Heart left ventricle (tissue), 16 donors: ENCODE measurements at regions not wholly inside any gene's neighbourhood (a gene's known extent, or its start where the extent isn't known, plus 50 kb on each side); places are given as distances from the start of the nearest gene placed in this dataset.

Experiments used
- ATAC-seq, 4 donors: fragments of 200-7000 bp; cut with Tn5 transposase; one replicate each; pipeline ENCODE4 v1.9.1; 2020 to 2022; ENCODE audit warnings: moderate library complexity in 4 of 4, mild to moderate bottlenecking in 3 of 4, moderate number of reproducible peaks in 1 of 4
- DNase-seq, 5 donors: peaks; one replicate each; pipeline ENCODE4 v3.0.0-alpha.2; 2020
- H3K27ac ChIP-seq, 12 donors: fragments of 200-600 bp; sonication (generic) in 4 of 12; one replicate each; pipeline versions ENCODE4 v1.5.0 to v1.8.0; 2016 to 2022; ENCODE audit warnings: mild to moderate bottlenecking in 2 of 12
- H3K27me3 ChIP-seq, 9 donors: fragments of 200-600 bp; sonication (generic) in 2 of 9; one replicate each; pipeline versions ENCODE4 v1.5.1 to v1.8.0; 2016 to 2022; ENCODE audit warnings: mild to moderate bottlenecking in 3 of 9
- H3K36me3 ChIP-seq, 9 donors: fragments of 200-600 bp; sonication (generic) in 2 of 9; one replicate each; pipeline versions ENCODE4 v1.5.0 to v1.8.0; 2018 to 2022; ENCODE audit warnings: mild to moderate bottlenecking in 2 of 9
- H3K4me1 ChIP-seq, 12 donors: fragments of 200-600 bp; sonication (generic) in 4 of 12; one replicate each; pipeline versions ENCODE4 v1.5.0 to v1.8.0; 2016 to 2022; ENCODE audit warnings: mild to moderate bottlenecking in 3 of 12
- H3K4me3 ChIP-seq, 12 donors: fragments of 200-600 bp; sonication (generic) in 4 of 12; one replicate each; pipeline versions ENCODE4 v1.5.0 to v1.8.0; 2017 to 2022; ENCODE audit warnings: mild to moderate bottlenecking in 9 of 12, moderate library complexity in 4 of 12
- H3K9me3 ChIP-seq, 12 donors: fragments of 200-600 bp; sonication (generic) in 4 of 12; one replicate each; pipeline versions ENCODE4 v1.5.0 to v1.8.0; 2016 to 2022; ENCODE audit warnings: mild to moderate bottlenecking in 1 of 12
- POLR2A ChIP-seq, 2 donors: fragments of 450-650 bp; IDR thresholded peaks; one replicate each; pipeline ENCODE4 v1.6.1; 2017; ENCODE audit warnings: antibody characterized with exemption in 2 of 2, mild to moderate bottlenecking in 2 of 2, moderate library complexity in 2 of 2
- WGBS, 4 donors: extraction: QIAGEN DNeasy Blood & Tissue Kit in 2 of 4; methylation state at CpG; one replicate each; pipeline versions ENCODE4 v1.1.5 to v1.1.7; 2013 to 2018; 5-methylcytosine and 5-hydroxymethylcytosine counted together
- intact Hi-C, 10 donors: fragments of 100-400 bp; cut with DNase I; formaldehyde crosslinking; loops; one replicate each; pipeline versions ENCODE4 v1.11.1 to v1.14.2; 2022
- TF ChIP-seq, protein P1 (sequence below), 12 donors: fragments of 200-600 bp; sonication (generic) in 4 of 12; IDR thresholded peaks; one replicate each; pipeline versions ENCODE4 v1.5.0 to v1.8.0; 2018 to 2022; ENCODE audit warnings: antibody characterized with exemption in 12 of 12, mild to moderate bottlenecking in 5 of 12
- donor health status: ischemic (EF 13 %, LVEDD 7.1; RV severe dilation, severe dysfunction).
- donor health status: healthy with polysubstance abuse.
- donor health status: DM: no; HTN: yes; CAD: no.
- donor health status: DM: no; HTN: no; CAD: no.
- donor health status: ischemic (EF 25% LVEDD 6.9; RV normal size, moderate dysfunction).
- donor health status: ischemic (EF 25% LVEDD 5.7; RV mildly dilated, moderate dysfunction).
- donor health status: healthy.
- donor health status: DM: yes; HTN: yes; CAD: no.
- donor health status: ischemic (EF 35%, LVEDD 5.7; RV mildly dilated, moderate dysfunction).
- donor health status: nonischemic (EF 11% LVEDD 7.7; RV severe dilation, severe dysfunction).
- donor health status: DM: yes; HTN: yes; CAD: no.
- donor health status: PGD.
- donor health status: ischemic (EF 29% LVEDD 5.4; RV normal size, mild dysfunction).
- donor health status: nonischemic (EF 23%, LVEDD 6.1; RV moderate dilation, normal function).

- DNase-seq (no peak), ATAC-seq (no peak)
- H3K27ac ChIP-seq, result no peak overlapping the region
- H3K27me3 ChIP-seq, result no peaks in the 10 kb centered on the region
- WGBS, 4 donors, result 81 to 88% (median 83%) methylated on average over 4 of the region's 4 CpGs
- H3K9me3 ChIP-seq, result peaks cover 0 to 14% (median 0%) of the 10 kb centered on the region in 12 donors
- TF ChIP-seq POLR2A (IDR thresholded peaks at IDR 0.05), result no peak
- TF ChIP-seq, protein P1, sequence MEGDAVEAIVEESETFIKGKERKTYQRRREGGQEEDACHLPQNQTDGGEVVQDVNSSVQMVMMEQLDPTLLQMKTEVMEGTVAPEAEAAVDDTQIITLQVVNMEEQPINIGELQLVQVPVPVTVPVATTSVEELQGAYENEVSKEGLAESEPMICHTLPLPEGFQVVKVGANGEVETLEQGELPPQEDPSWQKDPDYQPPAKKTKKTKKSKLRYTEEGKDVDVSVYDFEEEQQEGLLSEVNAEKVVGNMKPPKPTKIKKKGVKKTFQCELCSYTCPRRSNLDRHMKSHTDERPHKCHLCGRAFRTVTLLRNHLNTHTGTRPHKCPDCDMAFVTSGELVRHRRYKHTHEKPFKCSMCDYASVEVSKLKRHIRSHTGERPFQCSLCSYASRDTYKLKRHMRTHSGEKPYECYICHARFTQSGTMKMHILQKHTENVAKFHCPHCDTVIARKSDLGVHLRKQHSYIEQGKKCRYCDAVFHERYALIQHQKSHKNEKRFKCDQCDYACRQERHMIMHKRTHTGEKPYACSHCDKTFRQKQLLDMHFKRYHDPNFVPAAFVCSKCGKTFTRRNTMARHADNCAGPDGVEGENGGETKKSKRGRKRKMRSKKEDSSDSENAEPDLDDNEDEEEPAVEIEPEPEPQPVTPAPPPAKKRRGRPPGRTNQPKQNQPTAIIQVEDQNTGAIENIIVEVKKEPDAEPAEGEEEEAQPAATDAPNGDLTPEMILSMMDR (IDR thresholded peaks at IDR 0.05), result no peak
- no peaks in the 10 kb centered on the region for H3K4me1 ChIP-seq
- H3K36me3 ChIP-seq, result no peaks in the 10 kb centered on the region
- no peak overlapping the region for H3K4me3 ChIP-seq
- intact Hi-C loops, result no loop called here
Measured at GRCh38 chr2:67945056-67945455, 117.7 kb downstream of the C1D start.

GRCh38 chr2:67945940-67946339 lies 116.9 kb downstream of the C1D start:
- Histone ChIP-seq H3K9me3 (peaks cover 0 to 14% (median 0%) of the 10 kb centered on the region in 12 donors), H3K27ac (no peak overlapping the region), H3K27me3 (no peaks in the 10 kb centered on the region), H3K4me1 (no peaks in the 10 kb centered on the region), H3K4me3 (no peak overlapping the region), H3K36me3 (no peaks in the 10 kb centered on the region)
- TF ChIP-seq, protein P1 (IDR thresholded peaks at IDR 0.05), result no peak
- TF ChIP-seq POLR2A (IDR thresholded peaks at IDR 0.05), result no peak
- DNase-seq (no peak), ATAC-seq (no peak)
- intact Hi-C loops, result no loop called here
- 39 to 50% (median 43%) methylated on average over 4 of the region's 4 CpGs for WGBS, 4 donors

DNA sequence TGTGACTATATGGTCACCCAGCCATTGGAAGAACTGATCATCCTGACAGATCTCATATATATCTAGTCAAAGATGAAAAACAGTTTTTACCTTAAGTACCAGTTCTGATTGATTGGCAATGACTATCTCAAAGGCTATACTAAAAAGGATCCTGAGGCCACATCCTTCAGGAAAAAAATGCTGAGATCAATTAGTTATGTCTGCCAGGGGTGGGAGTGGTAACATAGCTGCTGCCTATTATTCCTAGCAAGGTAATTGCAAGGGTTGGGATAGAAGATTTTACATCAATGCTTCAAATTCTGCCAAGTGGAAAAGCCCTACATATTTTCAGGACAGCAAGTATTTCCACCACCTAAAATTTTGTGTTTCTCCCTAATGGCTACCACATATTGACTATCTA lies 114.7 kb downstream of the C1D start:
- H3K9me3 ChIP-seq, result peaks cover 0 to 8% (median 0%) of the 10 kb centered on the region in 12 donors
- no peak for TF ChIP-seq POLR2A (IDR thresholded peaks at IDR 0.05)
- TF ChIP-seq, protein P1 (IDR thresholded peaks at IDR 0.05), result no peak
- no peaks in the 10 kb centered on the region for H3K27me3 ChIP-seq
- ATAC-seq, result no peak
- no peaks in the 10 kb centered on the region for H3K4me1 ChIP-seq
- no peak overlapping the region for H3K27ac ChIP-seq
- intact Hi-C loops, result no loop called here
- H3K36me3 ChIP-seq, result no peaks in the 10 kb centered on the region
- DNase-seq, result no peak
- no peak overlapping the region for H3K4me3 ChIP-seq

DNA sequence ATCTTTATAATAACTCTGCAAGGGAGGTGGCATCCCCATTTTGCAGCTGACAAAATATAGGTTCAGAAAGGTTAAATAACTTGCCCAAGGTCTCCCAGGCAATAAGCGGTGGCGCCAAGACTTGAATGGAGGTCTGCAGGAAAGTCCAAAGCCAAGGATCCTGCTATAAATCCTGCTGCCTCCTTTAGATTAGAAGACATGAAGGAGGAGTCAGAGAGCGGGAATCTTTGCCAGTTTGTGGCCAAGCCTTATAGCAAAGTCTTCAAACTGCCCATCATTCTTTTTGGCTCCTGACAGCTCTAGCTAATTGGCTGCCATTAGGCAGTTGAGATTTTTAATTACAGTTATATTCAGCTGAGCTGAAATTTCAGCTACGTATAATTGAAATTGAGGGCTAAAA lies 114.3 kb downstream of the C1D start:
- peaks cover 0 to 3% (median 0%) of the 10 kb centered on the region in 12 donors for H3K9me3 ChIP-seq
- no peaks in the 10 kb centered on the region for H3K36me3 ChIP-seq
- intact Hi-C loops, result no loop called here
- no peak overlapping the region for H3K27ac ChIP-seq
- no peak overlapping the region for H3K4me3 ChIP-seq
- ATAC-seq (no peak), DNase-seq (no peak)
- TF ChIP-seq, protein P1 (IDR thresholded peaks at IDR 0.05), result no peak
- TF ChIP-seq POLR2A (IDR thresholded peaks at IDR 0.05), result no peak
- WGBS, 4 donors, result 91 to 97% (median 96%) methylated on average over 4 of the region's 4 CpGs
- H3K4me1 ChIP-seq, result no peaks in the 10 kb centered on the region
- no peaks in the 10 kb centered on the region for H3K27me3 ChIP-seq
